Peyer's patch (tissue), 4 donors: ENCODE measurements at regions not wholly inside any gene's neighbourhood (a gene's known extent, or its start where the extent isn't known, plus 50 kb on each side); places are given as distances from the start of the nearest gene placed in this dataset.

Experiments
- CTCF ChIP-seq, 6 experiments: fragments of 450-650 bp in 4 of 6; fragments of 200-600 bp in 2 of 6; sonication (generic) in 1 of 6; IDR thresholded peaks; one replicate each; pipeline ENCODE4 v1.5.1; 2017 to 2019; ENCODE audit warnings: antibody characterized with exemption in 6 of 6, mild to moderate bottlenecking in 3 of 6, moderate library complexity in 1 of 6
- POLR2A ChIP-seq, 2 donors: fragments of 450-650 bp; IDR thresholded peaks; one replicate each; pipeline ENCODE4 v1.5.1; 2017; ENCODE audit warnings: antibody characterized with exemption in 2 of 2, mild to moderate bottlenecking in 2 of 2, moderate library complexity in 2 of 2

GRCh38 chr17:53948323-53948722 is 125.6 kb downstream of the KIF2B start:
- TF ChIP-seq POLR2A (IDR thresholded peaks at IDR 0.05) (no peak), CTCF (IDR thresholded peaks at IDR 0.05) (no peak)
